AG04449 (cell line): ENCODE measurements at regions not wholly inside any gene's neighbourhood (a gene's known extent, or its start where the extent isn't known, plus 50 kb on each side); places are given as distances from the start of the nearest gene placed in this dataset.

Experiments used
- CTCF ChIA-PET: fragments of 350-600 bp; formaldehyde crosslinking; extraction: SDS; loops from one replicate; lab custom pipeline; 2021; ENCODE audit warnings: antibody characterized with exemption; lab: Yijun Ruan, JAX
- POLR2A ChIA-PET: fragments of 400-600, 350-600 bp; formaldehyde crosslinking; extraction: SDS; loops from one replicate; lab custom pipeline; 2020; ENCODE audit warnings: antibody characterized with exemption, inconsistent platforms; lab: Yijun Ruan, JAX
- DNase-seq: peaks from one replicate; pipeline ENCODE4 v3.0.0-alpha.2; 2010; ENCODE audit warnings: low read depth, low spot score
- H3K4me3 ChIP-seq: 2 replicates; pipeline ENCODE4 v1.5.1; 2011; ENCODE audit warnings: low read depth, mild to moderate bottlenecking, control low read depth, low read length
- CTCF ChIP-seq: IDR thresholded peaks from one replicate; pipeline ENCODE4 v1.5.1; 2011; ENCODE audit warnings: mild to moderate bottlenecking, moderate library complexity, low read length, control low read depth, inconsistent platforms; ENCODE audit not compliant: insufficient read depth; ENCODE audit errors: missing control alignments

GRCh38 chr7:17085186-17085585 is 203.4 kb upstream of the AGR3 start:
- POLR2A ChIA-PET: no interaction called here

GRCh38 chr7:17086403-17086802 is 204.6 kb upstream of the AGR3 start:
- no peak for DNase-seq
- H3K4me3 ChIP-seq: no peak overlapping the region
- ChIA-PET CTCF (interaction anchor here (1.5 kb wide), 1 partner anchor 24 kb away, joined by 4 read pairs; no protein-coding TSS in a partner anchor), POLR2A (no interaction called here)
- no peak for TF ChIP-seq CTCF

More at GRCh38 chr7:17085186-17085585, 203.4 kb upstream of the AGR3 start:
- no peak for TF ChIP-seq CTCF
- DNase-seq: no peak
- no peak overlapping the region for H3K4me3 ChIP-seq
- CTCF ChIA-PET: interaction anchor here (0.8 kb wide), 1 partner anchor 21 kb away, joined by 3 read pairs; no protein-coding TSS in a partner anchor

- peak; percentile 70 for DNase-seq
- CTCF ChIA-PET: no interaction called here
- no peak overlapping the region for H3K4me3 ChIP-seq
- TF ChIP-seq CTCF: no peak
- POLR2A ChIA-PET: no interaction called here
These were observed 207.7 kb upstream of the AHR start for GRCh38 chr7:17090751-17091150.

- TF ChIP-seq CTCF: no peak
- CTCF ChIA-PET: interaction anchor here (1.2 kb wide), 1 partner anchor 29 kb away, joined by 4 read pairs; no protein-coding TSS in a partner anchor
- no peak overlapping the region for H3K4me3 ChIP-seq
- POLR2A ChIA-PET: no interaction called here
- no peak for DNase-seq
These were observed 205.0 kb upstream of the AHR start for GRCh38 chr7:17093461-17093860.

GRCh38 chr7:17094963-17095574 is 203.4 kb upstream of the AHR start:
- ChIA-PET POLR2A (no interaction called here), CTCF (interaction anchor here (1.0 to 1.1 kb wide), 2 partner anchors 10 to 31 kb away, joined by 4 read pairs; no protein-coding TSS in a partner anchor)
- no peak overlapping the region for H3K4me3 ChIP-seq
- DNase-seq: peak; percentile 46
- TF ChIP-seq CTCF: no peak

- no peak for TF ChIP-seq CTCF
- DNase-seq: no peak
- CTCF ChIA-PET: interaction anchor here (1.0 to 1.1 kb wide), 2 partner anchors 9 to 32 kb away, joined by 4 read pairs; no protein-coding TSS in a partner anchor
- POLR2A ChIA-PET: no interaction called here
- H3K4me3 ChIP-seq: no peak overlapping the region
These were observed 202.5 kb upstream of the AHR start for GRCh38 chr7:17095931-17096330.
